ENCODE measurements at regions not wholly inside any gene's neighbourhood (a gene's known extent, or its start where the extent isn't known, plus 50 kb on each side); places are given as distances from the start of the nearest gene placed in this dataset.
"Not testable (repeated sequence)": the region's sequence is repeated elsewhere in the genome, so short reads cannot be mapped to it uniquely, and the experiment has no call there.

DNA sequence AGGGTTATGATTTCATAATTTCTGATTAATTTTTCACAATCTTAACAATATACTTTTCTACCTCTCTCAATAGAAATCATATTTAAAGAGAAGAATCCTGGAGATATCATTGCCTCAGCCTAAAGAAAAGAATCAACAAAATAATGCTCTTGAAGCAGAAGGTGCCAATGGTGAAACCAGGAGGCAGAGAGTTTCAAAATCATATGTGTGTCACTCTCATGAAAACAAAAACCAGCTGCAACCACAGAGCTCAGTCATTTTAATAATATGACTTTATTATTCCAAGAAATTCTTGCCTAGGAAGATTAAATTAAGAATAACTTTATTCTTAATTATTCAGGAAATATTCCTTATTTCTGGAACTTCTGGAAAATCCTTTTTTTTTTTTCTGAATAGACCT lies 266.8 kb upstream of the ACTBL2 start:
- Mint-ChIP-seq H3K27me3 (peaks cover 12% of the 10 kb centered on the region), H3K4me3 (no peak overlapping the region), H3K4me1 (no peaks in the 10 kb centered on the region), H3K9me3 (no peaks in the 10 kb centered on the region), H3K36me3 (no peaks in the 10 kb centered on the region), H3K27ac (no peak overlapping the region)
- DNase-seq, result no peak

DNA sequence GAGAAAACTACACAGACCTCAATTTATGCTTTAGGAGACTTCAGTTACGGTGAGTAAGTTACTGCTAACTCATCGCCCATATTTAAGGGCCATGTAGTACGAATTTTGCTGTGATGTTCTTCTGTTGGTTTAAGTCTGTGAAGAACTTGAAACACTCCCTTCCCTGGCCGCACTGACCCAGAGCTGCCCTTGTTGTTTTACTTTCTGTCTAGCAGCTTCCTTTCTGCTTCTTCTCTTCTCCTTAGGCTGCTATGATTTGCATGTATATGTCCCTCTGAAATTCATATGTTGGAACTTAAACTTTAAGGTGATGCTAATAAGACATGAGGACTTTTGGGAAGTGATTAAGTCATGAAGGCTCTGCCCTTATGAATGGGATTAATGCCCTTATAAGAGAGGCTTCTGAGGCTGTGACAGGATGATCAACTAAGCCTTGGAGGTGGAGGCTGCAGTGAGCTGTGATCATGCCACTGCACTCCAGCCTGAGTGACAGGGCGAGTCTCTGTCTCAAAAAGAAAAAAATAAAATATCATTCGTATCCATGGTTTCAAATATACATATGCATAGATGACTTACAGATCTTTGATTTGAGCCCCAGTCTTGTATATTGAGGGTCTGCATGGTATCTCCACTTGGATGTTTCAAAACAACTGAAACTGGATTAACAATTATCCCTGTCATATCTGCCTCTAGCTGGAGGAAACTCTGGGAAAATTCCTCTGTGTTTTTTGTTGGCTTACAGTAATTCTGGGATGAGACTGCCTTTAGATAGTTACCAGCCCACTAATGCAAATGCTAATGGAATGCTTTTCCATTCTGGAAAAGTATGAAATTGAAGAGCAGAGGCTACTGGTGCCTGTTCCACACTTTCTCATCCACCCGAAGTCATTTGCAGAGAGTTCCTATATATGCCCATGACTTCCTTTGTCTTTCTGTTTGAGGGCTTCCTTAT lies 263.4 kb upstream of the ACTBL2 start:
- H3K4me1 Mint-ChIP-seq, result no peaks in the 10 kb centered on the region
- no peak overlapping the region for H3K4me3 Mint-ChIP-seq
- peaks cover 12% of the 10 kb centered on the region for H3K27me3 Mint-ChIP-seq
- no peaks in the 10 kb centered on the region for H3K9me3 Mint-ChIP-seq
- DNase-seq, result no peak
- no peaks in the 10 kb centered on the region for H3K36me3 Mint-ChIP-seq
- H3K27ac Mint-ChIP-seq, result no peak overlapping the region

DNA sequence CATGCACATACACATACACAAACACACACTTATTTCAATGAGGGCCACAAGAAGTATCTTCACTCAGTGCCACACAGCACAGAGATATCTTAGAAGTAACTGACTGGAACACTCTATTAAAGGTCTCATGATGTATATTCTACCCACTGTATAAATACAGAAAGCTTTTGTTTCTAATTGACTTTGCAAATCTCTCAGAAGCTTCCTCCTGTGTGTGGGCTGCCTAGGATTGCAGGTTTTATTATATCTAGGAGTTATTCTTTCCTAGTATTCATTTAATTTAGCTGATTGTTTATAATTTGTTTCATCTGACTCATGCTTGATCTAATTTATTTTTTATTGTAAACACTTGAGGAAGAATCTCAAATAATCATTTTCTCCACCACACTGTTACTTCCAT lies 262.4 kb upstream of the ACTBL2 start:
- no peaks in the 10 kb centered on the region for H3K4me1 Mint-ChIP-seq
- H3K36me3 Mint-ChIP-seq, result no peaks in the 10 kb centered on the region
- H3K4me3 Mint-ChIP-seq, result no peak overlapping the region
- no peaks in the 10 kb centered on the region for H3K9me3 Mint-ChIP-seq
- no peak overlapping the region for H3K27ac Mint-ChIP-seq
- DNase-seq, result no peak
- peaks cover 12% of the 10 kb centered on the region for H3K27me3 Mint-ChIP-seq

DNA sequence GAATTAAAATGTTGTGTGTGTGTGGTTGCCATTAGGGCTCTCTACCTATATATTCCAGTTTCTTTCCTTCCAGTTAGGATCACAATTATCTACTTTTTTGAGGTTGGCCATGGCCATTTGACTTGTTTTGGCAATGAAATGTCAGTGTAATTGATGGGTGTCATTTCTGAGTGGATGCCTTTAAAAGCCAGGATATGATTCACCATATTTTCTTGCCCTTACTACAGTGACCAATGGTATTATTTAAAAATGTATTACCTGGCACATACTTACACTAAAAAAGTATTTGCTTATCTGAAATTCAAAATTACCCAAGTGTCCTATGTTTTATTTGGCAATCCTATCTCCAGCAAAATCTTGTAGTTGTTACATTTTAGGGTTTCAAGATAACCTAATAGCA lies 258.7 kb upstream of the ACTBL2 start:
- H3K9me3 Mint-ChIP-seq, result no peaks in the 10 kb centered on the region

DNA sequence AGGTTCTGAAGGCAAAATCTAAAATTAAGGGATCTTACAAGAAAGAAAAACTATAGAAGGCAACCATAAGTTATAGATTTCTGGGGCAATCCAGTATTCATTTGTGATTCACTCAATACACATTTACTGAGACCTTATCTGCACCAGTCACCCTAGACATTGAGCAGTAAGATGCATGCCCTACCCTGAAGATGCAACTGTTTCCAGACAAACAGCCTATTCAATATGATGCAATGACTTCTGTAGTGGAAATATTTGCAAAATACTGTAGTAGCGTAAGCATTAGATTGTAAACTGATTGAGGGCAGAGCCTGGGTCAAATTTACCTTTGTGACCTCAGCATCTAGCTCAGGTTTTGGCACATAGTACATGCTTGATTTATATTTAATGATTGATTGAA lies 256.2 kb upstream of the ACTBL2 start:
- Mint-ChIP-seq H3K4me1 (no peaks in the 10 kb centered on the region), H3K9me3 (no peaks in the 10 kb centered on the region), H3K27ac (no peak overlapping the region), H3K4me3 (no peak overlapping the region), H3K27me3 (peaks cover 5% of the 10 kb centered on the region), H3K36me3 (no peaks in the 10 kb centered on the region)
- no peak for DNase-seq

More for the DNA sequence above, 258.7 kb upstream of the ACTBL2 start:
- no peaks in the 10 kb centered on the region for H3K36me3 Mint-ChIP-seq
- no peak for DNase-seq
- no peaks in the 10 kb centered on the region for H3K4me1 Mint-ChIP-seq
- no peak overlapping the region for H3K27ac Mint-ChIP-seq
- H3K4me3 Mint-ChIP-seq, result no peak overlapping the region
- no peaks in the 10 kb centered on the region for H3K27me3 Mint-ChIP-seq

DNA sequence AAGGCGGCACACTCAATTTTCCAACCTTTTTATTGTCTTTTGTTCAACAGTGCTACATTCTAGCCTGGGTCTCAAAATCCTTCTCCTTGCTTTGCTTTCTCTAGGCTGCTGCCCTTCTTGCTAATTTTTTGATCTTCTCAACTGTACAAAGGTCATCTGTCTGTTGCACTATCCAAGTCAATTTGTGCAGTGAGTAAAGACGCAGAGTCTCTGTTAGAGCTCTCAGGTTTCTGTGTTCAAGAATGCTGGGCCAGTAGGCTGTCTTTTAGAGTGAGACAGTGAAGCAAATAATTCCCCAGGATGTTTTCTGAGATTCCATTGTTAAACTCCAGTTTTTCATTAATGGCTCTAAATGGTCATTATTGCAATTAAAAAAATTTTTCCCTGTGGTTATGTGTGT lies 255.7 kb upstream of the ACTBL2 start:
- Mint-ChIP-seq H3K9me3 (no peaks in the 10 kb centered on the region), H3K4me1 (no peaks in the 10 kb centered on the region)

DNA sequence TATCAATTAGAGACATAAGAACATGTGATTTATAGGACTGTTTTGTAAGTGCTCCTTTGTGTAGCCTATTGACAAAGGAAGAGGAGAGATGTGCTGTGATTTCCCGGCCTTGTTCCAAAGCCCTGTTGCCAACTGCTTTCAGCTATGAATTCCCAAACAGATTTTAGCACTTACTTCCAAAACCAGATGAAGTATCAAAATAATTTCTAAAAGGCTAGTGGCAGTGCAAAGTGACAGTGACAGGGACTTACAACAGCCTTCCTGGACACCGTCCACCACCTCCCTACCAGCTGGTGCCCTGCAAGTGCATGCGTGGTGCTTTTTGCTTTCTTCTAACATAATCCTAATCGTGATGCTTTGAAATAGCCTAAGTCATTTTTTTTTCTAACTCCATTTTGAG lies 254.1 kb upstream of the ACTBL2 start:
- Mint-ChIP-seq H3K4me3 (no peak overlapping the region), H3K4me1 (no peaks in the 10 kb centered on the region), H3K9me3 (no peaks in the 10 kb centered on the region), H3K36me3 (no peaks in the 10 kb centered on the region), H3K27me3 (peaks cover 5% of the 10 kb centered on the region), H3K27ac (no peak overlapping the region)
- DNase-seq, result no peak

More for the DNA sequence above, 255.7 kb upstream of the ACTBL2 start:
- no peak for DNase-seq
- H3K27me3 Mint-ChIP-seq, result peaks cover 5% of the 10 kb centered on the region
- no peaks in the 10 kb centered on the region for H3K36me3 Mint-ChIP-seq
- no peak overlapping the region for H3K27ac Mint-ChIP-seq
- no peak overlapping the region for H3K4me3 Mint-ChIP-seq

DNA sequence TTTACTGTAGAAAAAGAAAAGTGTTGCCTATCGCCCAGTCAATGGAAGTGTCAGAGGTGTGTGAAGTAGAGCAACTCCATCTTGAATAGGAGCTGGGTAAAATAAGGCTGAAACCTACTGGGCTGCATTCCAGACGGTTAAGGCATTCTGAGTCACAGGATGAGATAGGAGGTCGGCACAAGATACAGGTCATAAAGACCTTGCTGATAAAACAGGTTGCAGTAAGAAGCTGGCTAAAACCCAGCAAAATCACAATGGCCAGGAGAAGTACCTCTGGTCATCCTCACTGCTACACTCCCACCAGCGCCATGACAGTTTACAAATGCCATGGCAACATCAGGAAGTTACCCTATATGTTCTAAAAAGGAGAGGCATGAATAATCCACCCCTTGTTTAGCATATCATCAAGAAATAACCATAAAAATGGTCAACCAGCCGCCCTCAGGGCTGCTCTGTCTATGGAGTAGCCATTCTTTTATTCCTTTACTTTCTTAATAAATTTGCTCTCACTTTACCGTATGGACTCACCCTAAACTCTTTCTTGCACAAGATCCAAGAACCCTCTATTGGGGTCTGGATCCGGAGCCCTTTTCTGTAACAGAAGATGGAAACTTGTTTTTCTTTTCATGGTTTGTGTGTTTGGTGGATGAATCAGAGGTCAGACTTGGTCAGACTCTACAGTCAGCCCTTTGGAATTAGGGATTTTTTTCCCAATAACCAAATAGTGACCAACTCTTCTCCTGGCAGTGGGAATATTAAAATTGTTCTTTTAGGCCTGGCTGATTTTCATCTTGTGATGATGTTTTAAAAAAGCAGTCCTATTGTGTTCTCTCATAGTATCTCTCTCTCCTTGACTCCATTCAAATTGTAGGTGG lies 252.9 kb upstream of the ACTBL2 start:
- not testable (repeated sequence) for H3K27ac Mint-ChIP-seq, H3K4me1 Mint-ChIP-seq, H3K36me3 Mint-ChIP-seq

DNA sequence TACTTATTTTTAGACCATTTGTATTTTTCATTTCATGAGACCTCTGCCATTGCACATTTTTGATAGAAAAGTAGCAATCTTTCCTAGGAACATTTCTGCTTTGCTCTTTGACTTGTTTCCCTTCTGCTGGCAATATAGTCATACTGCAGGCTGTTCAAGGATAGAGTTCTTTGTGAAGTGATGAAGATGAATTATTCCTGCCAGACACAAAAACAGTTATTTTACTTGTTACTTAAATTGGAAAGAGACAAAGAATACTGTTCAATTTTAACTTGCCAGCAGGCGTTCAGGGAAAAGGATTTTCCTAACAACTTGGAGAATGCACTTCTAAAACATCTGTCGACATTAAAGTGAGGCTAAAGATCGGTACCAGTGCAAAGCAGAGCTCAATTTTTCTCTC lies 251.7 kb upstream of the ACTBL2 start:
- H3K4me3 Mint-ChIP-seq, result no peak overlapping the region
- no peaks in the 10 kb centered on the region for H3K4me1 Mint-ChIP-seq
- H3K27me3 Mint-ChIP-seq, result peaks cover 5% of the 10 kb centered on the region

More for the DNA sequence above, 252.9 kb upstream of the ACTBL2 start:
- H3K27me3 Mint-ChIP-seq, H3K9me3 Mint-ChIP-seq, DNase-seq, H3K4me3 Mint-ChIP-seq: not testable (repeated sequence)

DNA sequence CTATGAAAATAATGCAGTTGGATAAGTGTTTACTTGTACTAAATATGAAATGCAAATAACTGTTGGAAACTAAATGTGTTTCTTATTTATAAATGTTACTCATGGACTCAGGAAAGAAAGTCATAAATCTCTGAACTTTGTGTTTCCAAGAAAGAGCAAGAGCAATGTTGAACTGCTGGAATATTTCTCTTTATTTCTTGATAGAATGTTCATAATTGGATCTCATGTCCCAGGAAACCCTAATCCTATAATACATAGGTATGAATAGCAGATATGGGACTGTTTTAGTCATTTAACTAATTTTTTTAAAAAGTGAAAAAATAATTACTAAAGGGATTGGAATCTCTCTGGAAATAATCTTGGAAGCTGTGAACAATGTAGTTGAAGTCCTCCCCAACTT lies 245.0 kb upstream of the ACTBL2 start:
- no peaks in the 10 kb centered on the region for H3K4me1 Mint-ChIP-seq
- H3K27me3 Mint-ChIP-seq, result peaks cover 4% of the 10 kb centered on the region
- DNase-seq, result no peak
- H3K4me3 Mint-ChIP-seq, result no peak overlapping the region
- H3K36me3 Mint-ChIP-seq, result no peaks in the 10 kb centered on the region
- H3K9me3 Mint-ChIP-seq, result no peaks in the 10 kb centered on the region
- H3K27ac Mint-ChIP-seq, result no peak overlapping the region

More for the DNA sequence above, 251.7 kb upstream of the ACTBL2 start:
- H3K27ac Mint-ChIP-seq, result no peak overlapping the region
- no peaks in the 10 kb centered on the region for H3K36me3 Mint-ChIP-seq
- DNase-seq, result no peak
- H3K9me3 Mint-ChIP-seq, result no peaks in the 10 kb centered on the region

DNA sequence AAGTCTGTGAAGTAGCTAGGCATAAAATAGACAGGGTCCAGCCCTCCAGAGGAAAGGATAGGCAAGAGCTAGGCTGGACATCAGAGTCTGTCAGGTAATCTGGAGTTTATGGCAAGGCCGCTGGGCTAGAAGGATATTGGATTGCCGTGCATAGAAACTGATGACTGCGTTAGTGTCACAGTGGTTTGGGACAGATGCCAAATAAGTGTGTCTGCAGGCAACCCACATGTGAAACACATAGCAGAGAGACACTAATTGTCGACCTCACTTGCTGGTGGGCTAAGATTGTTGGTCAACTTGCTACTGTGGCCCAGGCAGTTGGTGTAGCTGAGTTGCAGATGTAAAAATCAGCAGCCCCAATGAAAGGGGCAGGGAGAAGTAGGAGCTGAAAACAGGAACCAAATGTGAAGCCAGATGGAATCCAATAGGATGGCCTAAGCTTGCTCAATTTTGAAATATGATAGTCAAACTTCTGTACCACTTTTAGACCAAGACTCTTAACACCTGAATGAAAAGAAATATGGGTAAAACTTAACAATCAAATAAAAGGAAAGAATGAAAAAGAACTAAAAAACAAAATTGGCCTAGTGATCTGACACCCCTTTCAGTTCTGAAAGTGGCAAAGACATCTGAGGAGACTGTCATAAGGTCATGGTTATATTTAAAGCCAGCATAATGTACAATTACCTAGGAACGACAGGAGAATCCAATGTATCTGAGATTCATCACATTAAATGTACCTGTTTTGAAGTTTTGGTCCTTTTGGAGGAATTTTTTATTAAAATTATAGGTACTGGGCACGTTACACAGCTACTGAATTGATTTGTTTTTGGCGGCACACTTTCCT lies 243.3 kb upstream of the ACTBL2 start:
- no peak for DNase-seq
- H3K27ac Mint-ChIP-seq, result no peak overlapping the region
- H3K27me3 Mint-ChIP-seq, result peaks cover 12% of the 10 kb centered on the region
- H3K4me1 Mint-ChIP-seq, result no peaks in the 10 kb centered on the region
- no peaks in the 10 kb centered on the region for H3K36me3 Mint-ChIP-seq
- no peak overlapping the region for H3K4me3 Mint-ChIP-seq
- H3K9me3 Mint-ChIP-seq, result no peaks in the 10 kb centered on the region

DNA sequence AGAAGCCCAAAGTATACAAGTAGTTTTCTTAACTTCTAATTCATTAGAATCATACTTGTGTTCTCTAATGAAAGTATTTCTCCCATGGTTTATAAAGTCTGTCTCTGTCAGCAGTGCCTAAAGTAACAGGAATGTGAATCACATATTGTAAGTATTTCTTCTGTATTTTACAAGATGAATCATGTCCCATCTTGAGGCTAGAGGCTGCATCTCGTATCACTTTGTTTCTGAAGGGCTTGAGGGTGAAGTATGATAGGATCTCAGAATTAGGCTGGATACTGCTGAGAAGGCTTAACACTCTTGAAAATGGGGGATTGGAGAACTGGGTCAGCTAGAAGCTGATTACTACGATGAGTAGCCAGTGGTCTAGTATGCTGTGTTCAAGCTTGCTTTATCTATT lies 242.2 kb upstream of the ACTBL2 start:
- no peak for DNase-seq
- Mint-ChIP-seq H3K9me3 (no peaks in the 10 kb centered on the region), H3K36me3 (no peaks in the 10 kb centered on the region), H3K27me3 (peaks cover 14% of the 10 kb centered on the region), H3K4me3 (no peak overlapping the region), H3K4me1 (no peaks in the 10 kb centered on the region), H3K27ac (no peak overlapping the region)

DNA sequence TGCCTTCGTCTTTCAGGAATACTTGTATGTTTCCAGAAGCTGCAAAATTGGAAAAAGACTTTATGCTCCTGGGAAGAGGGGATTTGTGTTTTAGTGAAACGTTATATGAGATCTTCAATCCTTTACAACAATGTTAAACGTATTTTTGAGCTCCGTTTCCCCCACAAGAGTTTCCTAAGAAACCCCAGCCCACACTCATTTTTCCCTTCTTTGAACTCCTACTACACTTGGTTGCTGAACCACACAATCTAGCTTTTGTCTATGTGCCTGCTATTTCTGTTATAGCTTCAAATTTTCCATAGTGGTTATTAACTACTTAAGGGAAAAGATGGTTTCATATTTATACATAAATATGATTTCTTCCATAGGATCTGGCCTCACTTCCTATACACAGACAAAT lies 238.6 kb upstream of the ACTBL2 start:
- Mint-ChIP-seq H3K4me3 (no peak overlapping the region), H3K9me3 (no peaks in the 10 kb centered on the region), H3K27me3 (peaks cover 24% of the 10 kb centered on the region), H3K27ac (no peak overlapping the region), H3K36me3 (no peaks in the 10 kb centered on the region), H3K4me1 (no peaks in the 10 kb centered on the region)
- DNase-seq, result no peak

DNA sequence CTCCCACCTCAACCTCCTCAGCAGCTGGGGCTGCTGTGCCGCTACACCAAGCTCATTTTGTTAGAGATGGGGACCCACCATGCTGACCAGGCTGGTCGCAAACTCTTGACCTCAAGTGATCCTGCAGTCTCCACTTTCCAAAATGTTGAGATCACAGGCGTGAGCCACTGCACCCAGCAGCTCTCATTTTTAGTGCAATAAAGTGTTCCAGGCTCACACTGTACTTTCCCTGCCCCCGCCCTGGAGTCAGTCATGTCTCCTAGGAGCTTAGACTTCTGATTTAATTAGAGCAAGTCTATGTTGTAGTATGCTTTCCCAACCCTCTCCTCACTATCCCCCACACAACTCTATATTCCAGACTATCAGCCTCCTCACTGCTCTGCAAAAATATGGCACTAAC lies 238.0 kb upstream of the ACTBL2 start:
- Mint-ChIP-seq H3K4me1 (no peaks in the 10 kb centered on the region), H3K9me3 (no peaks in the 10 kb centered on the region), H3K27me3 (peaks cover 28% of the 10 kb centered on the region), H3K4me3 (no peak overlapping the region), H3K36me3 (no peaks in the 10 kb centered on the region), H3K27ac (no peak overlapping the region)
- DNase-seq, result no peak

DNA sequence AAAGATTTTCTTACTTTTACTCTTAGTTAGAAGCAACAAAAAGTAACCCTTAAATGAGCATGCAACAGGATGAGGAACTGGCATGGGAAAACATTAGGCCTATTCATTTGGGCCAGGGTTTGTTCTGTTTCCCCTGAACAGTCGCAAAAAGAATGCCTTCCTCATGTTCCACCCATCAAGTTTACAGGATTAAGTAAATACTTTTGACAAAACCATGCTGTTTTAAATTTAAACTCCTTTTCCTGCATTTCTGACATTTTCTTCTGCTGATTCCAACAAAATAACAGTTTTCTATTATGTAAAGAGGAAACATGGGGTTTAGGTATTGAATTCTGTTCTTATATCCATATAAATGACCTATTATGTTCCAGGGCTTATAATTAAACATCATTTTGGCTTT lies 236.6 kb upstream of the ACTBL2 start:
- no peak for DNase-seq
- no peaks in the 10 kb centered on the region for H3K4me1 Mint-ChIP-seq
- H3K4me3 Mint-ChIP-seq, result no peak overlapping the region
- H3K27me3 Mint-ChIP-seq, result peaks cover 28% of the 10 kb centered on the region
- H3K36me3 Mint-ChIP-seq, result no peaks in the 10 kb centered on the region
- no peak overlapping the region for H3K27ac Mint-ChIP-seq
- no peaks in the 10 kb centered on the region for H3K9me3 Mint-ChIP-seq
